Fibroblast of lung (primary cell): ENCODE measurements at regions not wholly inside any gene's neighbourhood (a gene's known extent, or its start where the extent isn't known, plus 50 kb on each side); places are given as distances from the start of the nearest gene placed in this dataset.

Source experiments
- EZH2 ChIP-seq: IDR thresholded peaks from 2 replicates; pipeline ENCODE4 v1.5.1; 2012; ENCODE audit warnings: low read length, control low read depth, mild to moderate bottlenecking; ENCODE audit errors: missing control alignments
- TF ChIP-seq, protein P1 (sequence below), 2 donors: IDR thresholded peaks in 1 of 2; conservative IDR thresholded peaks in 1 of 2; 1 replicate in 1 of 2; 2 replicates in 1 of 2; pipeline ENCODE4 v1.5.1; 2011 to 2012; ENCODE audit warnings: low read length in 2 of 2, control low read depth in 1 of 2, inconsistent platforms in 1 of 2, low read depth in 1 of 2, mild to moderate bottlenecking in 1 of 2

DNA sequence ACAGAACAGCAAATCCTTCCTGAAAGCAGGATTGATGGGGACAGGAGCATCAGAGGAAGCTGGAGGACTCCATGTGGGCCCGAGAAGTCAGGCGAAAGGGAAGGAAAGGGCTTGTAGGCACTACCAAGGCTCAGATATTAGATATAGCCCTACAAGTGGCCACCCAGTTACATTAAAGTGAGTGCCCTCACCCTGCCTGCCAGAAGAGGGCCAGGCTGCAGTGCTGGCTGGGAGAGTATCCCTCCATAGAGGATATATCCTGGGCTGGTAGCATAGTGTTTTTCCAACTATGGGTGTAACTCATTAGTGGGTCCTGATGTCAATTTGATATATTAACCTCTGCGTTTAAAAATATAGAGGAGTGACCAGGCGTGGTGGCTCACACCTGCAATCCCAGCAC is 285.2 kb downstream of the MYCN start:
- TF ChIP-seq, protein P1, sequence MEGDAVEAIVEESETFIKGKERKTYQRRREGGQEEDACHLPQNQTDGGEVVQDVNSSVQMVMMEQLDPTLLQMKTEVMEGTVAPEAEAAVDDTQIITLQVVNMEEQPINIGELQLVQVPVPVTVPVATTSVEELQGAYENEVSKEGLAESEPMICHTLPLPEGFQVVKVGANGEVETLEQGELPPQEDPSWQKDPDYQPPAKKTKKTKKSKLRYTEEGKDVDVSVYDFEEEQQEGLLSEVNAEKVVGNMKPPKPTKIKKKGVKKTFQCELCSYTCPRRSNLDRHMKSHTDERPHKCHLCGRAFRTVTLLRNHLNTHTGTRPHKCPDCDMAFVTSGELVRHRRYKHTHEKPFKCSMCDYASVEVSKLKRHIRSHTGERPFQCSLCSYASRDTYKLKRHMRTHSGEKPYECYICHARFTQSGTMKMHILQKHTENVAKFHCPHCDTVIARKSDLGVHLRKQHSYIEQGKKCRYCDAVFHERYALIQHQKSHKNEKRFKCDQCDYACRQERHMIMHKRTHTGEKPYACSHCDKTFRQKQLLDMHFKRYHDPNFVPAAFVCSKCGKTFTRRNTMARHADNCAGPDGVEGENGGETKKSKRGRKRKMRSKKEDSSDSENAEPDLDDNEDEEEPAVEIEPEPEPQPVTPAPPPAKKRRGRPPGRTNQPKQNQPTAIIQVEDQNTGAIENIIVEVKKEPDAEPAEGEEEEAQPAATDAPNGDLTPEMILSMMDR (conservative IDR thresholded peaks at IDR 0.05 in 1 of 2, IDR thresholded peaks at IDR 0.05 in 1 of 2; ENCODE audit: low read depth in 1 of 2, low read length in 2 of 2): no peak
- TF ChIP-seq EZH2: no peak
